HepG2 (cell line): ENCODE measurements at regions not wholly inside any gene's neighbourhood (a gene's known extent, or its start where the extent isn't known, plus 50 kb on each side); places are given as distances from the start of the nearest gene placed in this dataset.
A peak's percentile ranks its signal among the peaks of the same experiment; 100 is the strongest.

Source experiments
- ATAC-seq: fragments of 200-7000 bp; cut with Tn5 transposase; 3 replicates; pipeline ENCODE4 v1.9.1; 2020; ENCODE audit warnings: mild to moderate bottlenecking, moderate library complexity
- BruUV-seq: library from RNA; stranded (reverse); fragments of 400-500 nt; replicated peaks from 2 replicates; lab custom pipeline; 2021; lab: Mats Ljungman, UMichigan
- CTCF ChIA-PET: fragments of 300-600 bp; formaldehyde crosslinking; extraction: SDS; loops from one replicate; lab custom pipeline; 2021; ENCODE audit warnings: low total read pairs, inconsistent platforms, low intra/inter-chr PET ratio; lab: Yijun Ruan, JAX
- POLR2A ChIA-PET: fragments of 350-600 bp; sonication (Branson Sonifier 250); formaldehyde crosslinking; loops from one replicate; lab custom pipeline; 2020; ENCODE audit warnings: antibody characterized with exemption, inconsistent platforms; lab: Yijun Ruan, JAX
- DNase-seq: peaks from one replicate; pipeline ENCODE4 v3.0.0-alpha.2; 2015; ENCODE audit warnings: low spot score
- FAIRE-seq: peaks from 3 replicates; lab custom pipeline; 2011; peaks lifted over from hg19 to GRCh38; lab: Jason Lieb, UNC
- H2AFZ ChIP-seq: one replicate; pipeline ENCODE4 v1.6.1; 2011; ENCODE audit warnings: low read length, inconsistent platforms
- H3K27ac ChIP-seq: fragments of 300-600 bp; 3 replicates; pipeline ENCODE4 v1.8.0; 2011; ENCODE audit warnings: mixed run types, mild to moderate bottlenecking, mixed read lengths, low read length, inconsistent platforms; ENCODE audit not compliant: insufficient read depth; ENCODE audit errors: extremely low read length
- H3K27me3 ChIP-seq, 2 experiments: fragments of 200-600 bp in 1 of 2; 2 replicates in 1 of 2; 3 replicates in 1 of 2; pipeline versions ENCODE4 v1.6.0 to v1.8.0; 2011; ENCODE audit warnings: low read length in 2 of 2, mild to moderate bottlenecking in 2 of 2, moderate library complexity in 2 of 2, inconsistent platforms in 1 of 2; ENCODE audit not compliant: insufficient read depth in 2 of 2, control insufficient read depth in 1 of 2
- H3K36me3 ChIP-seq, 2 experiments: fragments of 200-600 bp in 1 of 2; replicated peaks in 1 of 2; 2 replicates in 1 of 2; 3 replicates in 1 of 2; pipeline versions ENCODE4 v1.5.1 to v1.8.0; 2011; ENCODE audit warnings: low read length in 2 of 2, inconsistent platforms in 1 of 2; ENCODE audit not compliant: insufficient read depth in 2 of 2, control insufficient read depth in 1 of 2
- H3K4me1 ChIP-seq: 2 replicates; pipeline ENCODE4 v1.5.1; 2012; ENCODE audit warnings: low read length, inconsistent platforms; ENCODE audit not compliant: insufficient read depth
- H3K4me2 ChIP-seq: 2 replicates; pipeline ENCODE4 v1.6.0; 2011; ENCODE audit warnings: low read depth, low read length, inconsistent platforms
- H3K4me3 ChIP-seq, 3 experiments: fragments of 200-600 bp in 1 of 3; sonication (generic), shearing (Covaris generic) in 1 of 3; replicated peaks in 1 of 3; 2 replicates each; pipeline ENCODE4 v1.5.1; 2011 to 2016; ENCODE audit warnings: low read length in 3 of 3, inconsistent platforms in 2 of 3, low read depth in 2 of 3, mild to moderate bottlenecking in 2 of 3, control low read depth in 1 of 3, mixed read lengths in 1 of 3; ENCODE audit not compliant: insufficient read depth in 1 of 3
- H3K79me2 ChIP-seq: one replicate; pipeline ENCODE4 v1.6.1; 2011; ENCODE audit warnings: low read length, inconsistent platforms; ENCODE audit not compliant: insufficient read depth
- H3K9ac ChIP-seq: 2 replicates; pipeline ENCODE4 v1.6.0; 2011; ENCODE audit warnings: mild to moderate bottlenecking, low read depth, low read length, inconsistent platforms; ENCODE audit not compliant: insufficient read depth
- H3K9me3 ChIP-seq: 2 replicates; pipeline ENCODE4 v1.5.1; 2012; ENCODE audit warnings: mild to moderate bottlenecking, low read length
- H4K20me1 ChIP-seq: 2 replicates; pipeline ENCODE4 v1.6.0; 2011; ENCODE audit warnings: inconsistent platforms, mild to moderate bottlenecking, low read length, moderate library complexity; ENCODE audit not compliant: insufficient read depth
- ATF7 ChIP-seq, 2 experiments: fragments of 450-650 bp in 1 of 2; sonication (generic) in 1 of 2; formaldehyde crosslinking in 1 of 2; IDR thresholded peaks; 2 replicates each; pipeline versions ENCODE4 v1.4.0 to v1.6.1; 2016 to 2020; ENCODE audit warnings: antibody characterized with exemption in 1 of 2, mild to moderate bottlenecking in 1 of 2, missing genetic modification reagents in 1 of 2
- CREB1 ChIP-seq, 2 experiments: fragments of 450-650 bp in 1 of 2; IDR thresholded peaks; 2 replicates each; pipeline ENCODE4 v1.6.1; 2016 to 2017; ENCODE audit warnings: control low read depth in 1 of 2, mild to moderate bottlenecking in 1 of 2, missing compliant biosample characterization in 1 of 2, missing genetic modification characterization in 1 of 2
- HMG20B ChIP-seq: conservative IDR thresholded peaks from 2 replicates; pipeline ENCODE4 v1.6.1; 2016; ENCODE audit warnings: missing genetic modification reagents, missing compliant biosample characterization
- PHF8 ChIP-seq: sonication (generic); formaldehyde crosslinking; IDR thresholded peaks from 2 replicates; pipeline ENCODE4 v1.5.0; 2020; ENCODE audit warnings: missing genetic modification reagents
- SRSF9 ChIP-seq: fragments of 200-400 bp; formaldehyde crosslinking; IDR thresholded peaks from 2 replicates; pipeline ENCODE4 v1.6.1; 2018; ENCODE audit warnings: borderline replicate concordance, mild to moderate bottlenecking, low read depth, low read length; ENCODE audit not compliant: insufficient read depth, poor library complexity, severe bottlenecking
- ZBTB7A ChIP-seq: sonication (generic); formaldehyde crosslinking; IDR thresholded peaks from 2 replicates; pipeline ENCODE4 v1.8.0; 2022; ENCODE audit warnings: mild to moderate bottlenecking, missing genetic modification reagents
- ZNF225 ChIP-seq: sonication (generic); formaldehyde crosslinking; IDR thresholded peaks from 2 replicates; pipeline ENCODE4 v1.4.0; 2020; ENCODE audit warnings: mild to moderate bottlenecking, missing genetic modification reagents
- ZNF670 ChIP-seq: sonication (generic); formaldehyde crosslinking; IDR thresholded peaks from 2 replicates; pipeline ENCODE4 v1.8.0; 2022; ENCODE audit warnings: mild to moderate bottlenecking, missing genetic modification reagents, borderline replicate concordance
- ZNF878 ChIP-seq: sonication (generic); formaldehyde crosslinking; IDR thresholded peaks from 2 replicates; pipeline ENCODE4 v1.8.1; 2023; ENCODE audit warnings: mild to moderate bottlenecking, missing genetic modification reagents, moderate library complexity
- whole genome bisulfite sequencing: methylation state at CpG from one replicate; pipeline ENCODE4 v1.1.6; 2017; ENCODE audit warnings: low lambda C conversion rate; 5-methylcytosine and 5-hydroxymethylcytosine counted together
- in situ Hi-C: cut with HindIII; loops from 2 replicates; pipeline ENCODE4 v1.10.0; 2017; ENCODE audit warnings: low pct_unique_long_range_greater_than_20kb; ENCODE audit not compliant: extremely low pct_ligation_motif_present
- intact Hi-C: fragments of 100-400 bp; cut with micrococcal nuclease; formaldehyde crosslinking; loops from one replicate; pipeline ENCODE4 v1.10.0; 2022; ENCODE audit not compliant: unreplicated experiment
- TF ChIP-seq, protein P1 (sequence below): sonication (generic); formaldehyde crosslinking; IDR thresholded peaks from one replicate; pipeline ENCODE4 v1.5.1; 2020; ENCODE audit warnings: mild to moderate bottlenecking, missing genetic modification reagents; ENCODE audit errors: not compliant biosample characterization

DNA sequence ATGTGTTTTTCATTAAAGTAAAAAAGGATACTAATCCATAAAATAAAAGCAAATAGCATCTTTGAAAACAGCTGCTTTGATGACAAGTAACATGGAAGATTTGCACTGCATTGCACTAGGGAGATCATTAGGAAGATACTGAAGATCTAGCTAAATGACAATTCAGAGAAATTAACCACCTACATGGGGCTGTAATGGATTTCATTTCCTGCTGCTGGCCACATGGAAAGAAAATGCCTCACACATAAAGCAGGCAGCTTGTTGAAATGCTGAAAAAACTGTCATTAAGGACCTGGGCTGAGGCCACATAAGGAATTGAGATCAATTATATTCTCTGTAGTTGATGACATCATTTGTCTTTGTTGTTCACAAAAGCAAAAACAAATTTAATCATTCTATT lies 94.1 kb downstream of the PYDC2 start:
- H4K20me1 ChIP-seq: no peaks in the 10 kb centered on the region
- CTCF ChIA-PET: no interaction called here
- ATAC-seq (no peak), FAIRE-seq (no peak), DNase-seq (no peak)
- H3K9ac ChIP-seq: no peak overlapping the region
- H3K9me3 ChIP-seq: peaks cover 31% of the 10 kb centered on the region
- in situ Hi-C loops (no loop called here), intact Hi-C loops (no loop called here)
- H3K4me3 ChIP-seq: no peak overlapping the region
- no peaks in the 10 kb centered on the region for H3K4me1 ChIP-seq
- no peak overlapping the region for H3K4me2 ChIP-seq
- H3K27ac ChIP-seq: no peak overlapping the region
- POLR2A ChIA-PET: no interaction called here
- no peaks in the 10 kb centered on the region for H3K27me3 ChIP-seq
- H2AFZ ChIP-seq: no peak overlapping the region
- no peaks in the 10 kb centered on the region for H3K79me2 ChIP-seq
- BruUV-seq: no TSS peak
- TF ChIP-seq ZNF878: no peak
- TF ChIP-seq ZNF225: no peak
- no peak for TF ChIP-seq SRSF9
- TF ChIP-seq ZNF670 (CRISPR knock-in tag): no peak
- peak; percentile 89 for TF ChIP-seq ATF7 (IDR thresholded peaks at IDR 0.05)
- TF ChIP-seq ATF7 (CRISPR knock-in tag; IDR thresholded peaks at IDR 0.05): no peak
- no peak for TF ChIP-seq ZBTB7A (CRISPR knock-in tag)
- TF ChIP-seq, all 625 proteins: peak for 1
- no peaks in the 10 kb centered on the region for H3K36me3 ChIP-seq

DNA sequence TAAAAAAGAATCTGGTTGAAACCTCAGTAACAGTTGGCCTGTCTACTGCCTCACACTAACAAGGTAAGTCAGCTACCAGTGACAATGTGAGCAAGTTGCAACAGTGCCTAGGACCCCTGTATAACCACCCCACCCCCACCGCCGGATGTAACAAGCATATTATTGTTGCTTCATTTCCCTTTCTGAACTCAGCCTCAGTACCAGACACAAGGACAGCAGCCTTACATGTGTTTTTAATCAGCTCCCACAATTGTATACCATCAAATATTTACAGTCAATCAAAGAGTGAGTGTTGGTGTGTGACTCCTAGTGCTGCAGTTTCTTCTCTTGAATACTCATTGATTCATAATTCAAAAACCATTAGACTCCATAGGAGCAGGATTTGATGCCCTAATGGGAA lies 96.4 kb downstream of the PYDC2 start:
- in situ Hi-C loops: no loop called here
- Histone ChIP-seq H3K36me3 (no peaks in the 10 kb centered on the region), H3K4me1 (no peaks in the 10 kb centered on the region), H3K27ac (no peak overlapping the region), H3K27me3 (no peaks in the 10 kb centered on the region)
- WGBS: 11% methylated on average over 2 of the region's 2 CpGs
- no TSS peak for BruUV-seq
- no peak for TF ChIP-seq CREB1 (IDR thresholded peaks at IDR 0.05)
- TF ChIP-seq CREB1 (CRISPR knock-in tag; IDR thresholded peaks at IDR 0.05): no peak
- TF ChIP-seq PHF8 (CRISPR knock-in tag): no peak
- TF ChIP-seq, protein P1, sequence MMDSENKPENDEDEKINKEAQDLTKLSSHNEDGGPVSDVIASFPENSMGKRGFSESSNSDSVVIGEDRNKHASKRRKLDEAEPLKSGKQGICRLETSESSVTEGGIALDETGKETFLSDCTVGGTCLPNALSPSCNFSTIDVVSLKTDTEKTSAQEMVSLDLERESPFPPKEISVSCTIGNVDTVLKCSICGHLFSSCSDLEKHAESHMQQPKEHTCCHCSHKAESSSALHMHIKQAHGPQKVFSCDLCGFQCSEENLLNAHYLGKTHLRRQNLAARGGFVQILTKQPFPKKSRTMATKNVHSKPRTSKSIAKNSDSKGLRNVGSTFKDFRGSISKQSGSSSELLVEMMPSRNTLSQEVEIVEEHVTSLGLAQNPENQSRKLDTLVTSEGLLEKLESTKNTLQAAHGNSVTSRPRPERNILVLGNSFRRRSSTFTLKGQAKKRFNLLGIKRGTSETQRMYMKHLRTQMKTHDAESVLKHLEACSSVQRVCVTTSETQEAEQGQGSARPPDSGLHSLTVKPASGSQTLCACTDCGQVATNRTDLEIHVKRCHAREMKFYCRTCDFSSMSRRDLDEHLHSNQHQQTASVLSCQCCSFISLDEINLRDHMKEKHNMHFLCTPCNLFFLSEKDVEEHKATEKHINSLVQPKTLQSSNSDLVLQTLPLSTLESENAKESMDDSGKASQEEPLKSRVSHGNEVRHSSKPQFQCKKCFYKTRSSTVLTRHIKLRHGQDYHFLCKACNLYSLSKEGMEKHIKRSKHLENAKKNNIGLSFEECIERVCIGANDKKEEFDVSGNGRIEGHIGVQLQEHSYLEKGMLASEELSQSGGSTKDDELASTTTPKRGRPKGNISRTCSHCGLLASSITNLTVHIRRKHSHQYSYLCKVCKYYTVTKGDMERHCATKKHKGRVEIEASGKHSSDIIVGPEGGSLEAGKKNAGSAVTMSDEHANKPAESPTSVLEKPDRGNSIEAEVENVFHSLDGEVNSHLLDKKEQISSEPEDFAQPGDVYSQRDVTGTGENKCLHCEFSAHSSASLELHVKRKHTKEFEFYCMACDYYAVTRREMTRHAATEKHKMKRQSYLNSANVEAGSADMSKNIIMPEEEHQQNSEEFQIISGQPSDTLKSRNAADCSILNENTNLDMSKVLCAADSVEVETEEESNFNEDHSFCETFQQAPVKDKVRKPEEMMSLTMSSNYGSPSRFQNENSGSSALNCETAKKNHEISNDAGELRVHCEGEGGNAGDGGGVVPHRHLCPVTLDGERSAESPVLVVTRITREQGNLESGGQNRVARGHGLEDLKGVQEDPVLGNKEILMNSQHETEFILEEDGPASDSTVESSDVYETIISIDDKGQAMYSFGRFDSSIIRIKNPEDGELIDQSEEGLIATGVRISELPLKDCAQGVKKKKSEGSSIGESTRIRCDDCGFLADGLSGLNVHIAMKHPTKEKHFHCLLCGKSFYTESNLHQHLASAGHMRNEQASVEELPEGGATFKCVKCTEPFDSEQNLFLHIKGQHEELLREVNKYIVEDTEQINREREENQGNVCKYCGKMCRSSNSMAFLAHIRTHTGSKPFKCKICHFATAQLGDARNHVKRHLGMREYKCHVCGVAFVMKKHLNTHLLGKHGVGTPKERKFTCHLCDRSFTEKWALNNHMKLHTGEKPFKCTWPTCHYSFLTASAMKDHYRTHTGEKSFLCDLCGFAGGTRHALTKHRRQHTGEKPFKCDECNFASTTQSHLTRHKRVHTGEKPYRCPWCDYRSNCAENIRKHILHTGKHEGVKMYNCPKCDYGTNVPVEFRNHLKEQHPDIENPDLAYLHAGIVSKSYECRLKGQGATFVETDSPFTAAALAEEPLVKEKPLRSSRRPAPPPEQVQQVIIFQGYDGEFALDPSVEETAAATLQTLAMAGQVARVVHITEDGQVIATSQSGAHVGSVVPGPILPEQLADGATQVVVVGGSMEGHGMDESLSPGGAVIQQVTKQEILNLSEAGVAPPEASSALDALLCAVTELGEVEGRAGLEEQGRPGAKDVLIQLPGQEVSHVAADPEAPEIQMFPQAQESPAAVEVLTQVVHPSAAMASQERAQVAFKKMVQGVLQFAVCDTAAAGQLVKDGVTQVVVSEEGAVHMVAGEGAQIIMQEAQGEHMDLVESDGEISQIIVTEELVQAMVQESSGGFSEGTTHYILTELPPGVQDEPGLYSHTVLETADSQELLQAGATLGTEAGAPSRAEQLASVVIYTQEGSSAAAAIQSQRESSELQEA (CRISPR knock-in tag): no peak
- no peak for TF ChIP-seq HMG20B (CRISPR knock-in tag)
- TF ChIP-seq, all 625 proteins: peak for 0
- Histone ChIP-seq H2AFZ (no peak overlapping the region), H3K79me2 (no peaks in the 10 kb centered on the region), H3K4me2 (no peak overlapping the region), H4K20me1 (no peaks in the 10 kb centered on the region), H3K9ac (no peak overlapping the region), H3K4me3 (no peak overlapping the region), H3K9me3 (peaks cover 29% of the 10 kb centered on the region)
- no peak for FAIRE-seq
- POLR2A ChIA-PET: no interaction called here
- DNase-seq: no peak
- intact Hi-C loops: no loop called here
- ATAC-seq: no peak
- CTCF ChIA-PET: no interaction called here
